ENCODE measurements at regions not wholly inside any gene's neighbourhood (a gene's known extent, or its start where the extent isn't known, plus 50 kb on each side); places are given as distances from the start of the nearest gene placed in this dataset.

DNA sequence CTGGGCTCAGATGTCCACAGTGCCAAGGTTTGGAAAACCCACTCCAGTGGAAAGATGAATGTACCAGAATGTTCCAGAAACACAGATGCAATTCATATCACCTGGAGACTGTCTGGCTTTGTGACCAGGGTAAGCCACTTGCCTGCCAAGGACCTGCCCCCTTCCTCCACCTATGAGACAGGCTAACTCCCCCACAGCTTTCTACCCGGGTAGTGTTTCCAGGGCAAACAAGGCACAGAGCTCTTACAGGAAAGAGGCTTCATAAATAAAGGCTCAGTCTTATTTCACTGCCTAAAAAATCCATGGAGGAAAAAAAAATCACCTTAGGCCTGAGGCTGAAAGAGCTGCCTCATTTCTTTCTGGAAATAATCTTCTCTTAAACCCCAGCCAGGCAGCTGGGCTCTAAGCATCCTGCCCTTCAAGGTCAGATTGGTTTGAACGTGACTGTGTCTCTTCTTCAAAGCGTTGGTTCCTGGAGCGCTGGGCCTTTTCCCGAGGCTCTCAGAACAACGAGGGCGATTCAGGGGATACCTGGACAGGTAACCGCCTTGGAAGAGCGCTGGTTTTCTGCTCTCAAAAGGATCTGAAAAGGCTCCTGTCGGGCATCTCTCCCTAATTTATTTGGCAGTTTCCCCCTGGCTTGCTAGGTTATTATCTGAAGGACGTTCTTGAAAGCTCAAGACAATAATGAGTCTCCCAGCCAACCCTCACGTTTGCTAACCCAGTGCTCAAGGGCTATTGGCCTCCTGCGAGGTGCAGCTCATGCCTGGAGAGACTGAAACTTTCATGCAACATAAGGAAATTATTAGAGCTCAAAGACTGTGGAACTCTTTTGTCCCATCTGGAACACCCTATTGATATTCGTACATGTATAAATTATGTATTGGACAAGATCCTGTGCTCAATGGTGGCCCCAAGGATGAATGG, 199.2 kb upstream of the PMEPA1 start:
- intact Hi-C loops (cut with micrococcal nuclease; ENCODE audit: unreplicated experiment) = no loop called here
- CTCF ChIA-PET = no interaction called here

More for the DNA sequence above, 199.2 kb upstream of the PMEPA1 start:
- Histone ChIP-seq H3K4me2 (ENCODE audit: control insufficient read depth, insufficient read depth) (no peak overlapping the region), H3K9ac (ENCODE audit: control insufficient read depth, insufficient read depth, low read length) (no peak overlapping the region), H3K27me3 (replicated peaks in 1 of 2; ENCODE audit: control insufficient read depth in 2 of 2, insufficient read depth in 2 of 2, low read length in 1 of 2) (peaks cover 0 to 1% of the 10 kb centered on the region in 2 experiments; a peak in 2 of 4 replicates), H4K20me1 (ENCODE audit: control insufficient read depth, insufficient read depth) (no peaks in the 10 kb centered on the region), H3K36me3 (ENCODE audit: control insufficient read depth in 2 of 2, insufficient read depth in 2 of 2, low read length in 1 of 2) (no peaks in the 10 kb centered on the region), H2AFZ (ENCODE audit: control insufficient read depth, low read depth, low read length) (no peak overlapping the region), H3K27ac (ENCODE audit: control insufficient read depth, insufficient read depth) (no peak overlapping the region), H3K79me2 (ENCODE audit: control insufficient read depth, insufficient read depth, low read length) (no peaks in the 10 kb centered on the region), H3K9me3 (replicated peaks; ENCODE audit: control insufficient read depth, insufficient read depth, low read length) (no peaks in the 10 kb centered on the region), H3K4me1 (ENCODE audit: control insufficient read depth, insufficient read depth, low read length) (no peaks in the 10 kb centered on the region), H3K4me3 (no peak overlapping the region)
- RAD21 ChIA-PET (ENCODE audit: unreplicated experiment) = no interaction called here
- SMC1A ChIA-PET (ENCODE audit: uncharacterized antibody, unreplicated experiment) = no interaction called here
- 27% methylated on average over 14 of the region's 14 CpGs for WGBS (ENCODE audit: insufficient coverage, insufficient replicate concordance, low lambda C conversion rate, missing lambda C conversion rate)
- in situ Hi-C loops (cut with MboI) = no loop called here
- no peak for FAIRE-seq
- TF ChIP-seq, protein P1, sequence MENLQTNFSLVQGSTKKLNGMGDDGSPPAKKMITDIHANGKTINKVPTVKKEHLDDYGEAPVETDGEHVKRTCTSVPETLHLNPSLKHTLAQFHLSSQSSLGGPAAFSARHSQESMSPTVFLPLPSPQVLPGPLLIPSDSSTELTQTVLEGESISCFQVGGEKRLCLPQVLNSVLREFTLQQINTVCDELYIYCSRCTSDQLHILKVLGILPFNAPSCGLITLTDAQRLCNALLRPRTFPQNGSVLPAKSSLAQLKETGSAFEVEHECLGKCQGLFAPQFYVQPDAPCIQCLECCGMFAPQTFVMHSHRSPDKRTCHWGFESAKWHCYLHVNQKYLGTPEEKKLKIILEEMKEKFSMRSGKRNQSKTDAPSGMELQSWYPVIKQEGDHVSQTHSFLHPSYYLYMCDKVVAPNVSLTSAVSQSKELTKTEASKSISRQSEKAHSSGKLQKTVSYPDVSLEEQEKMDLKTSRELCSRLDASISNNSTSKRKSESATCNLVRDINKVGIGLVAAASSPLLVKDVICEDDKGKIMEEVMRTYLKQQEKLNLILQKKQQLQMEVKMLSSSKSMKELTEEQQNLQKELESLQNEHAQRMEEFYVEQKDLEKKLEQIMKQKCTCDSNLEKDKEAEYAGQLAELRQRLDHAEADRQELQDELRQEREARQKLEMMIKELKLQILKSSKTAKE (IDR thresholded peaks at IDR 0.05; ENCODE audit: low read depth, poor library complexity, severe bottlenecking) = no peak
- TF ChIP-seq IRF4 (IDR thresholded peaks at IDR 0.05; ENCODE audit: low read depth, low read length) = no peak
- no peak for TF ChIP-seq BCLAF1 (IDR thresholded peaks at IDR 0.05)
- no peak for TF ChIP-seq NFXL1 (IDR thresholded peaks at IDR 0.05; ENCODE audit: borderline replicate concordance)
- TF ChIP-seq, protein P2, sequence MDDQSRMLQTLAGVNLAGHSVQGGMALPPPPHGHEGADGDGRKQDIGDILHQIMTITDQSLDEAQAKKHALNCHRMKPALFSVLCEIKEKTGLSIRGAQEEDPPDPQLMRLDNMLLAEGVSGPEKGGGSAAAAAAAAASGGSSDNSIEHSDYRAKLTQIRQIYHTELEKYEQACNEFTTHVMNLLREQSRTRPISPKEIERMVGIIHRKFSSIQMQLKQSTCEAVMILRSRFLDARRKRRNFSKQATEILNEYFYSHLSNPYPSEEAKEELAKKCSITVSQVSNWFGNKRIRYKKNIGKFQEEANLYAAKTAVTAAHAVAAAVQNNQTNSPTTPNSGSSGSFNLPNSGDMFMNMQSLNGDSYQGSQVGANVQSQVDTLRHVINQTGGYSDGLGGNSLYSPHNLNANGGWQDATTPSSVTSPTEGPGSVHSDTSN (IDR thresholded peaks at IDR 0.05; ENCODE audit: insufficient replicate concordance, low read depth, low read length) = no peak
- TF ChIP-seq MYC (IDR thresholded peaks at IDR 0.05; ENCODE audit: insufficient read depth, insufficient read length, insufficient replicate concordance, low read length, severe bottlenecking) = no peak
- TF ChIP-seq POLR2AphosphoS5 (IDR thresholded peaks at IDR 0.05; ENCODE audit: low read length) = no peak
- no peak for TF ChIP-seq BCL11A (IDR thresholded peaks at IDR 0.05; ENCODE audit: low read depth, low read length)
- no peak for TF ChIP-seq ETV6 (conservative IDR thresholded peaks at IDR 0.05 in 1 of 2, IDR thresholded peaks at IDR 0.05 in 1 of 2; ENCODE audit: borderline replicate concordance in 1 of 2, low read depth in 1 of 2)
- TF ChIP-seq EZH2 (IDR thresholded peaks at IDR 0.05; ENCODE audit: borderline replicate concordance, control insufficient read depth, low read depth, low read length) = no peak
- TF ChIP-seq PML (IDR thresholded peaks at IDR 0.05; ENCODE audit: low read length) = no peak
- no peak for TF ChIP-seq CBX3 (IDR thresholded peaks at IDR 0.05; ENCODE audit: borderline replicate concordance, low read depth)
- TF ChIP-seq HDAC6 (IDR thresholded peaks at IDR 0.05; ENCODE audit: unreplicated experiment) = no peak
- BruUV-seq (replicated peaks) = no TSS peak
- no peak for DNase-seq (ENCODE audit: low read depth, low spot score)
- POLR2A ChIA-PET = no interaction called here
- ATAC-seq = no peak

All from GM12878 (cell line).